ENCODE measurements at regions not wholly inside any gene's neighbourhood (a gene's known extent, or its start where the extent isn't known, plus 50 kb on each side); places are given as distances from the start of the nearest gene placed in this dataset.

DNA sequence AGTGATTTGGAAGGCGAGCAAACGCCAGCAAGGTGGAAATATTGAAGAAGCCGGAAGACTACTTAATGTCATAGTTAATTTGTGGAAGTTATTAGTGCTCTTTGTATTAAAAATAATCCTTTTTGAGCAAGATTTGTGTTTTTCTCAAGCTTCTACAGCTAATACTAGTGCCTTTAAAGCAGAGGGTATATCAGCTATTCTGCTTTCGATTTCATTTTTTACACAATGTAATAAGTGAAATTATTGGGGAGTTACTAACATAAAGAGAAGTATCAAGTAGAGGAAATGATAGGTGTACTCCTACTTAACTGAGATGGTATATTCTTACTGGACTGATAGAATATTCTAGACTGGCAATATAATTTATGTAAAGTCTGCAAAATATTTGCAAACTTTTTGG is 392.4 kb upstream of the DCN start:
- no peak overlapping the region for H3K4me3 ChIP-seq (replicated peaks; ENCODE audit: low read depth, low read length)
- TF ChIP-seq, protein P1, sequence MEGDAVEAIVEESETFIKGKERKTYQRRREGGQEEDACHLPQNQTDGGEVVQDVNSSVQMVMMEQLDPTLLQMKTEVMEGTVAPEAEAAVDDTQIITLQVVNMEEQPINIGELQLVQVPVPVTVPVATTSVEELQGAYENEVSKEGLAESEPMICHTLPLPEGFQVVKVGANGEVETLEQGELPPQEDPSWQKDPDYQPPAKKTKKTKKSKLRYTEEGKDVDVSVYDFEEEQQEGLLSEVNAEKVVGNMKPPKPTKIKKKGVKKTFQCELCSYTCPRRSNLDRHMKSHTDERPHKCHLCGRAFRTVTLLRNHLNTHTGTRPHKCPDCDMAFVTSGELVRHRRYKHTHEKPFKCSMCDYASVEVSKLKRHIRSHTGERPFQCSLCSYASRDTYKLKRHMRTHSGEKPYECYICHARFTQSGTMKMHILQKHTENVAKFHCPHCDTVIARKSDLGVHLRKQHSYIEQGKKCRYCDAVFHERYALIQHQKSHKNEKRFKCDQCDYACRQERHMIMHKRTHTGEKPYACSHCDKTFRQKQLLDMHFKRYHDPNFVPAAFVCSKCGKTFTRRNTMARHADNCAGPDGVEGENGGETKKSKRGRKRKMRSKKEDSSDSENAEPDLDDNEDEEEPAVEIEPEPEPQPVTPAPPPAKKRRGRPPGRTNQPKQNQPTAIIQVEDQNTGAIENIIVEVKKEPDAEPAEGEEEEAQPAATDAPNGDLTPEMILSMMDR (IDR thresholded peaks at IDR 0.05; ENCODE audit: low read depth, low read length, missing control alignments): no peak
- no peak for DNase-seq (ENCODE audit: extremely low read depth, low read depth)

GRCh38 chr12:91574391-91574790 is 391.8 kb upstream of the DCN start:
- DNase-seq (ENCODE audit: extremely low read depth, low read depth): no peak
- TF ChIP-seq, protein P1 (IDR thresholded peaks at IDR 0.05; ENCODE audit: low read depth, low read length, missing control alignments): no peak
- no peak overlapping the region for H3K4me3 ChIP-seq (replicated peaks; ENCODE audit: low read depth, low read length)

DNA sequence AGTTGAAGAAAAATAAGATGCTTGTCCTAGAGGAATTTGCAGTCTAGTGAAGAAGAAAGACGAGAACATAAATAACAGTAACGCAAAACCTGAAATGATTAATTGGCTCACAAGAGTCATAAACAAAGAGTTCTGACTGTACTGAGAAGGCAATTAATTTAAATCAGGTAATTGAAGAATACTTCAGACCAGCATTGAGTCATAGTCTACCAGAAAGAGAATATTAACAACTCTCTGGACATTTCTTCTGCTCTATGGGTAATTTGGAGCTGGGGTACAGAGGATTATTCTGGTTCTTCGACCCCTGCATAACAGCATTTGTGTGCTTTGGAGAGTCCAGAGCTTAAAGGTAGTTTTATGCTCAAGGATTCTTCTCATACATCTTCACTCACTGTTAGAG is 390.3 kb upstream of the DCN start:
- H3K4me3 ChIP-seq (replicated peaks; ENCODE audit: low read depth, low read length): no peak overlapping the region
- TF ChIP-seq, protein P1 (IDR thresholded peaks at IDR 0.05; ENCODE audit: low read depth, low read length, missing control alignments): no peak
- no peak for DNase-seq (ENCODE audit: extremely low read depth, low read depth)

- DNase-seq (ENCODE audit: extremely low read depth, low read depth): no peak
- TF ChIP-seq, protein P1 (IDR thresholded peaks at IDR 0.05; ENCODE audit: low read depth, low read length, missing control alignments): no peak
- H3K4me3 ChIP-seq (replicated peaks; ENCODE audit: low read depth, low read length): no peak overlapping the region
Measured at GRCh38 chr12:91567100-91567485, 384.5 kb upstream of the DCN start.

GRCh38 chr12:91566328-91567099 is 383.9 kb upstream of the DCN start:
- no peak for DNase-seq (ENCODE audit: extremely low read depth, low read depth)
- TF ChIP-seq, protein P1 (IDR thresholded peaks at IDR 0.05; ENCODE audit: low read depth, low read length, missing control alignments): no peak
- no peak overlapping the region for H3K4me3 ChIP-seq (replicated peaks; ENCODE audit: low read depth, low read length)

DNA sequence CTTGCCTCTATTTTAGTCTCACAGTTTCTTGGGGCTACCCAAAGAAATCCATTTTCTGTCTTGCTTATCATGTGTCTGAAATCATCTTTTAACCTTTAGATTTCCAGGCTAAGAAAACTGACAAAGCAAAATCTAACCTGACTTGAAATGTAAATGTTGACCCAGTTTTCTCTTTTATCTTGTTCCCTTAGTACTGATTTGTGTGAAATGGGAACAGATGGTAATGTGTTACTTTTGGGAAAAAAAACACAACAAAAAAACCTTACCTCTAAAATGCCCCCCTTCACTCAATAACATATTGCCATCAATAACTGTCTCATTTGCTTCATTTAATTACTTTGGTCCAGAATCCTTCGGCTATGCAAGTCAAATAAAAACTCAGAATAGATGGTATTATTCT is 383.2 kb upstream of the DCN start:
- TF ChIP-seq, protein P1 (IDR thresholded peaks at IDR 0.05; ENCODE audit: low read depth, low read length, missing control alignments): no peak
- no peak overlapping the region for H3K4me3 ChIP-seq (replicated peaks; ENCODE audit: low read depth, low read length)
- no peak for DNase-seq (ENCODE audit: extremely low read depth, low read depth)

GRCh38 chr12:91565246-91565645 is 382.6 kb upstream of the DCN start:
- TF ChIP-seq, protein P1 (IDR thresholded peaks at IDR 0.05; ENCODE audit: low read depth, low read length, missing control alignments): no peak
- no peak overlapping the region for H3K4me3 ChIP-seq (replicated peaks; ENCODE audit: low read depth, low read length)
- no peak for DNase-seq (ENCODE audit: extremely low read depth, low read depth)

All from HFF-Myc (cell line).